Fibroblast of villous mesenchyme (primary cell): ENCODE measurements at regions not wholly inside any gene's neighbourhood (a gene's known extent, or its start where the extent isn't known, plus 50 kb on each side); places are given as distances from the start of the nearest gene placed in this dataset.

Experiments
- DNase-seq: peaks from one replicate; pipeline ENCODE4 v3.0.0-alpha.2; 2010; ENCODE audit warnings: low read depth
- H3K4me3 ChIP-seq: 2 replicates; pipeline ENCODE4 v1.5.1; 2011; ENCODE audit warnings: low read depth, mild to moderate bottlenecking, low read length
- TF ChIP-seq, protein P1 (sequence below): IDR thresholded peaks from 2 replicates; pipeline ENCODE4 v1.5.1; 2012; ENCODE audit warnings: low read depth, mild to moderate bottlenecking, low read length; ENCODE audit not compliant: insufficient read depth

DNA sequence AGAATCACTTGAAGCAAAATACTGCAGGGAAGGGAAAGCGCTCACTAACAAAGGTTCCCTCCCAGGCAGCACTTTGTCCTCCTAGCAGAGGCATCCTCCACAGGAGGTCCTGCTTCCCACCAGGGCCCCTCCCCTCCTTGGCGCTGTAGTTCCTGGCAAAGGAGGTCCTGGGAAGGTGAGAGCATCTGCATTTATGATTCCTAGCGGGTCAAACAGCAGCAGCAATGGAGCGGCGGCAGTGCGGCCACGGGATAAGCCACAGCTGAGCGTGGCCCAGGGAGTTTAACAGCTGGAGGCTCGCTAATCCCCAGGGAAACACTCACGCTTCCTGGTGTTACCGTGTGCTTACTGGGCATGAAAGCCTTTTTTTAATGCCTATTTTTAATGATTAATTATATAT lies 185.8 kb downstream of the TTLL2 start:
- no peak overlapping the region for H3K4me3 ChIP-seq
- TF ChIP-seq, protein P1, sequence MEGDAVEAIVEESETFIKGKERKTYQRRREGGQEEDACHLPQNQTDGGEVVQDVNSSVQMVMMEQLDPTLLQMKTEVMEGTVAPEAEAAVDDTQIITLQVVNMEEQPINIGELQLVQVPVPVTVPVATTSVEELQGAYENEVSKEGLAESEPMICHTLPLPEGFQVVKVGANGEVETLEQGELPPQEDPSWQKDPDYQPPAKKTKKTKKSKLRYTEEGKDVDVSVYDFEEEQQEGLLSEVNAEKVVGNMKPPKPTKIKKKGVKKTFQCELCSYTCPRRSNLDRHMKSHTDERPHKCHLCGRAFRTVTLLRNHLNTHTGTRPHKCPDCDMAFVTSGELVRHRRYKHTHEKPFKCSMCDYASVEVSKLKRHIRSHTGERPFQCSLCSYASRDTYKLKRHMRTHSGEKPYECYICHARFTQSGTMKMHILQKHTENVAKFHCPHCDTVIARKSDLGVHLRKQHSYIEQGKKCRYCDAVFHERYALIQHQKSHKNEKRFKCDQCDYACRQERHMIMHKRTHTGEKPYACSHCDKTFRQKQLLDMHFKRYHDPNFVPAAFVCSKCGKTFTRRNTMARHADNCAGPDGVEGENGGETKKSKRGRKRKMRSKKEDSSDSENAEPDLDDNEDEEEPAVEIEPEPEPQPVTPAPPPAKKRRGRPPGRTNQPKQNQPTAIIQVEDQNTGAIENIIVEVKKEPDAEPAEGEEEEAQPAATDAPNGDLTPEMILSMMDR: no peak
- no peak for DNase-seq

DNA sequence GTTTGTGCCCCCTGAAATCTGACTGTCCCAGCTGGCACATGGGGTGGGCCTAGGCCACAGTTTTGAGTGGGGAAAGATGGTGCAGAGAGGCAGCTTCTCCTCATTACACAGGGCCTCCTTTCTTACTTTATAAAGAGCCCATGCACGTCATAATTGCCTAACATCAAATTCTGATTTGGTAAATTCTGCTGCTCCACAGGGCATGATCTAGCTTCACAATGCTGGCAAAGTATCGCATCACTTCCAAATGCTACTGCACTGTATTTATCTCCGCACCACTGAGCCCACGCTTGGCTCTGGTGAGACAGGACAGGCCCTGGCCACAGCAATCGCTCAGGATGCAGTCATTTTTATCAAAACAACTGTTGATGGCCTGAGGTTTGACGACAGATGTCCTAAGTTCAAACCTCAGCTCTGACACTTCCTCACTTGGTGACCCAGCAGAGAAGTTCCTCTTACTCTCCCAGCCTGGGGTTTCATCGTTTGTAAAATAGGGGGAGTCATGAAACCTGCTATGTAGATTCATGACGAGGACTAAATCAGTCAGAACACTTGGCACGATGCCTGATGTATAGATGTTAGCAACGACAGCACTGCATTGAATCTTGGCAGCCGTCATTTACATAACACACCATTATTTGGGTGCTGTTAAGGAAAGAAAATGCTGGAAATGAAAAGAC lies 187.9 kb downstream of the TTLL2 start:
- no peak overlapping the region for H3K4me3 ChIP-seq
- DNase-seq: no peak
- TF ChIP-seq, protein P1: no peak

DNA sequence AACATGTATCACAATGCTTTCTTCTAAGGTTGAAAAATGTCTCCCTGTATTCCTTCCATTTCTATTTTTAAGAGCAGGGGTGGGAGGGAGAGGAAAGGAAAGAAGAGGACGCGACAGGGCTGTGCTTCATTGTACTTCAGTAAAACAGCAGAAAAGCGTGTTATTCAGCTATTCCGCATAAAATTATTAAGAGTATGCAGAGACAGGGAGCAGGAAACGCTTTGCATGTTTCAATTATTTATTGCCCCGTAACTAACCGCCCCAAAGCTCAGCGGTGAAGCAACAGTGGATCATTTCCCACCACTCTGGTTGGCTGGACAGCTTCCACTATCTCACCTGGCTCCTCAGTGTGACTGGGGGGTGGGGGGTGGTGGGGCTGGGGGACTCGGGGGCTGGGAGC lies 188.9 kb downstream of the TTLL2 start:
- TF ChIP-seq, protein P1: no peak
- DNase-seq: no peak
- no peak overlapping the region for H3K4me3 ChIP-seq

DNA sequence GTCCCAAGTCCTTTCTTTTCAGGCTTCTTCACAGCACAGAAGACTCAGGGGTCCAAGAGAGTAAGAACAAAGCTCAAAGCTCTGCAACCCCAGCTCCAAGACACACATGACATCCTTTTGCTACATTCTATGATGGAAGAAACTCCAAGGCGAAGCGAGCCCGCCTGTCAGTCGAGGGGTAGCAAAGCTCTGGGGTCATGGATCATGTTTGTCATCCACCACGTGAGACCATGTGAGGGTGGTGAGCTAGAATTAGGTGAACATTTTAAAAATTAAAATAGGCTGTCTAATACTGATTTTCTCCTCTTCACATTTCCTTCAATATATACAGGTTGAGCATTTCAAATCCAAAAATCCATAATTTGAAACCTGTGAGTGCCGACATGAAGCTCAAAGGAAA lies 189.6 kb downstream of the TTLL2 start:
- no peak for DNase-seq
- TF ChIP-seq, protein P1: no peak

DNA sequence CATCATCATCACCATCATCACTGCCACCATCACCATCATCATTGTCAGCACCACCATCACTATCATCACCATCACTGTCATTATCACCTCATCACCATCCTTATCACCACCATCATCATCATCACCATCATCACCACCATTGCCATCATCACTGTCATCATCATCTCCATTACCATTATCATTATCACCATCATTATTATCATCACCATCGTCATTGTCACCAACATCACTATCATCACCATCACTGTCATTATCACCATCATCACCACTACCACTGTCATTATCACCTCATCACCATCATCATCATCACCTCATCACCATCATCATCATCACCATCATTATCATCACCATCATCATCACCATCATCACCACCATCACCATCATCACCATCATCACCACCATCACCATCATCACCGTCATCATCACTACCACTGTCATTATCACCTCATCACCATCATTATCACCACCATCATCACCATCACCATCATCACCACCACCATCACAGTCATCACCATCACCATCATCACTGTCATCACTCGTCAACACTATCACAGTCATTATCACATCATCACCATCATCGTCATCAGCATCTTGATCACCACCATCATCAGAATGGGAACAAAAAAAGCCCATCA lies 191.1 kb downstream of the TTLL2 start:
- TF ChIP-seq, protein P1: no peak
- H3K4me3 ChIP-seq: no peak overlapping the region
- no peak for DNase-seq

More for the DNA sequence above, 189.6 kb downstream of the TTLL2 start:
- no peak overlapping the region for H3K4me3 ChIP-seq

DNA sequence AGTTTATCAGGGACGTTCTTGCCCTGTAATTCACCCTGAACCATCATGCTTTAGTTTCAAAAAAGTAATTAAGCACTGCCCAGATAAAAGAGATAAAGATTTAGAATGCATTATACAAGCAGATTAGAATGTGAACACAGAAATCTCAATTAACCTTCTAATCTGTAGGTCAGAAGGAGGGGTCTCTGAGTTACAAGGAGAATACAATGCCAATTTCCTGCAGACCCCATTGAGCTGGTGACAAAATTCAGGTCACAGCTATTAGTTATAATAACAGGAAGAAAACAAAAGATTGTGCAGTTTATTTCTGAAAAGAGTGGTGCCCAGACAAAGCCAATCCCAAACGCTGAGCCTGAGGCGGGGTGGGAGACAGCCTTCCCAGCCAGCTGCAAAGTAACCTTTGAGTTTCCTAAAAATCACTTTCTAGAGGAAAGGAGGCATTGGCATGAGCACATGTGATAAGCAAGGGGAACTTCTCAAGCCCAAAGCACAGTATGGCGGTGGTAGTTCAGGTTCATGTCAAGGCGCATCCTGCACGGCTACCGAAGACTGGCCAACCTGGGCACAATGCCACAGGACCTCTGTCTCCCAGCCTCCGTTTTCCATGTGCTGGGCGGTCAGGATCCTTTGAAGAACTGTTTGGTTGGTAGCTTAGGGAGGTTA lies 192.5 kb downstream of the TTLL2 start:
- TF ChIP-seq, protein P1: no peak
- DNase-seq: no peak
- no peak overlapping the region for H3K4me3 ChIP-seq
